ENCODE measurements at regions not wholly inside any gene's neighbourhood (a gene's known extent, or its start where the extent isn't known, plus 50 kb on each side); places are given as distances from the start of the nearest gene placed in this dataset.

DNA sequence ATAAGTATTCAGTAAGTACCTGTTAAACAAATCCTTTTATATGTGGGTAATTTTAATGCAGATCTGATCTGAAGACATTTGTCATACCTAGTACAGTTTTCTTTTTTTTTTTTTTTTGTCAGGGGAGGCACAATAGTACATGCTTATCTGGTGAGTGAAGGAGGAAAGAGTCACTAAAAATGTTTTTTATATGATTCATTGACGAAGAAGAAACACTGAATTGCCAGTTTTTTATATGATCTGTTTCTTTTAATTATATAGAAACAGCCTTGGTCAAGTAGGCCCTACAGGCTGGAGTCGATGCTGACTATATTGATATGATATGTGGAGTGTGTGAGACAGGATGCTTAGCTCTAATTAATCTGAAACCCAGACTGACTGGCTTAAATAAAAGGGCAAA lies 315.2 kb downstream of the PSAT1 start:
- DNase-seq = no peak

DNA sequence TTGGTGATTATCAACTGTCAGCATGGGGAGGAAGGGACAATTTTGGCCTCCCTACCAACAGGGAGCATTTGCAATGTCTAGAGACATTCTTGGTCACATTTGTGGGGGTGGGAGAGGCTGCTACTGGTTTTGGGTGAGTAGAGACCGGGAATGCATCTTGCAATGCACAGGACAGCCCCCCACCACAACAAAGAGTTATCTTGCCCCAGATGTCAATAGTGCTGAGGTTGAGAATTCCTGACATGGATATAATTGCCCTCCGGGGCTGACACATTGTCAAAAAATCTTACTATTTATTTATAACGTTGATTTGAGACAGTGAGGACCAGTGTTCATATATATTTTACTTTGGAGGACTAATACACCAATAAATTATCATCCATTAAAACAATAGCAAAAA lies 316.1 kb downstream of the PSAT1 start:
- DNase-seq = no peak

DNA sequence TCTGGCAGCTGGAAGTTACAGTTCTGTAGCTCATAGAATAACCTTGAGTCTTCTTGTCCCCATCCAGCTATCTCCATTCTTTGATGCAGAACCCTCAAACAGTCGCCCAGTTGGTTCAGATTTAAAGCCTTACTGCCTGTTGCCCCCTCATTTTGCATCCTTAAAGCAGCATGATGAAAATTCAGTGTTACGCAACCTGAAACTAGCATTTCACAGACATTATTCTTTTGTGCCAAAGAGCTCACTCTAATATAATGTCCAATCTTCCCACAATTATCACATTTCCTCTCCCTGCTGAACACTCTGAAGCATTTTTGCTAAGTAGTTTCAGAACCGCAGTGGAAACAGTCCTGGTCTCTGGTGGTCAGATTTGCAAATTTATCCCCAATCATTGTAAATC lies 318.0 kb downstream of the PSAT1 start:
- DNase-seq = no peak

DNA sequence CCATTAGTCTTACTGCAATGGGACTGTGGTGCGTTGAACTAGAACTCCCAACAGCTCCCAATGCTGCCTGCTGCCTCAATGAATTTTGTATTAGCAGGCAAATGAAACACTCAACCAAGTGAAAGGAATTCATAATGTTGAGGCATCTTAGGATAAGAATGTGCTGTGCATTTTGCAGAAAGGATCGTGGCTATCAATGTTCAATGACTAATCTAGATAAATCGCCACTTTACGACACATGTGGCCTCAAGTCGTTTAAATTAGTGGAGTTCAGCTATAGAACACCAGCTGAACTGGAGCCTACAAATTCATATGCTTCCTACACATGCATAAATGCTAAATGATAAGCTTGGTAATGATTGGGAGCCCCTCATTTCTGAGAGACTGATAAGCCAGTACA lies 318.4 kb downstream of the PSAT1 start:
- no peak for DNase-seq

DNA sequence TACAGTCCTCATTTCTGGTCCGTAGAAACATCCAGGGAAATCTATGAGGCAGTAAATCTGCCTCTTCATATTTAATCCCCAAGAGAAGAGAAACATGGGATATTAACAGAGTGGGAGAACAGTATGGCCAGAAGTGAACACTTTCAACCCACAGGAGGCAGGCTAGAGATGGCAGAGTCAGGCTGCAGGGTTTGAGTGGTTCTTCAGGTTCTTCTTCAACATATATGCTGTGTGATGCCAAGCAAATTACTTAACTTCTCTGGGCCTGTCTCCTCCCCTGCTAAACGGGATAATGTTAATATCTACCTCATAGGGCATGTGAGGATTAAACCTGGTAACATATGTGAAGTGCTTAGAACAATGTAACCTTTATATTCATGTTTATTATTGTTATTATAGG lies 321.8 kb downstream of the PSAT1 start:
- DNase-seq = no peak

DNA sequence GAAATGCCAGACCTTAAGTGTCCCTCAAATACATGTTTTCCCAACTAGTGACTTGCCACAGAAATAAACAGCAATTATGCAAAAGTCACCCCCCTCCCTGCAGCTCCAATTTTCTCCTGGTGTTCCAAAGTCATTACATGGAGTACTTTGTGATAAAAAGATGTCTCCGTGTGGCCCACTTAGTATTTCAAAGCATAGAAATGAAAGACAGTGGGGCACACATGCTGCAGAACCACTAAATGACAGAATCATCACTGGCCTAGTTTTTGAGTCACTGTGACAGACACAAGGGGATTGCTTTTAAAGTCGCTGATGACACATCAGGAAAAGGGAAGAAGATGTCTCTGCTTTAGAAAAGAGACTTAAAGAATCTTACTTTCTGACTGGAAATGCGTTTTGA lies 323.4 kb downstream of the PSAT1 start:
- DNase-seq = no peak

DNA sequence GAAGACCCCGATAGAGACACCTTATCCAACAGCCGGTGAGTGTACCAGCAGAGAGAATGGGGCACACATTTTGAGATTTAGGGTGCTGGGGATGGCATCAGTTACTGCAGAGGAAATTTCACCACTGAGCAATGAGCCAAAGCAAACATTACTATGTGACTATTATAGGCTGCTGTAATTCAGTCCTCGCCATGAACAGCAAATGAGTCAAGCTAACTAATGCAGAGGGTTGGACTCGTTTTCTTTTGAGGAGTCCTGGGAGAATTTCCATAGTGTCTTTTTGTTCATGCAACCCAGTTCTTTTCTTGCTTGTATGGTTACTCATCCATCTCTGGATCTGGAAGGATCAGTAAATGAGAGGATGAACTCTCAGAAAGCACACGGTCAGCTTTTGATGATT lies 323.8 kb downstream of the PSAT1 start:
- no peak for DNase-seq

DNA sequence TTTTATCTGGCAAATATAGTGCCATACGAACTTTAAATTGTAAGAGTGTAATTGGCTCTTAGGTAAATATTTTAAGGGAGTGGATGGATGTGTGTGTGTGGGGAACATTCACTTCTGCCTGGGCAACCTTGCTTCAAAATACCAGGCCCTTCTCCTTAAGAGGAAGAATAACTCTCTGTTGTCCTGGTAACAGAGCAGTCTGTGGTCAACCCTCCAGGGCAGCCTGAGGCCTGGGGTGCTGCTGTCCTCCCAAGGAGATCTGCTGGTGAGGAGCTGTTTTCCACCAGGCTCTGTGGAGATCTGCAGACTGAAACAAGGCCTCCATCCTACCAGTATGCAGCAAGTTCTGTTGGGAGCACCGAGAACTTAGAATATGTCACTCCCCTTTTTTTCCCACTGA lies 325.2 kb downstream of the PSAT1 start:
- DNase-seq = no peak

DNA sequence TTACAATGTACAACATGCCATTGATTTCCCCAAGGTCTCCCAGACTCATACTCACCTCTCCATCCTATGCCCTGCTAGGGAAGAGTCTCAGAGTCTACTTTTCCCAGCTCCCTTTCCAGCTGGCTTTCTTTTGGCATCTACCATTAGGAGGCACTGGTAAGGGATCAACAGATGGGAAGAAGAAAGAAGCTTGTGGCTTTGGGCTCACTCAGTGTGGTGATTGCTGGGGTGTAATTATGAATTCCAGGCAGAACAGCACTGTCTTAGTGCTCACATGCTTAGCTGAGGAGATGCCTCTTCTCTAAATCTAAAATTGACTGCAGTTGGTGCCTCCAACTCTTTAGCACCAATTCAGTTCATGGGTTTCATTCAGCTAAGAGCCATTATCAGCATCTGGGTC lies 330.0 kb downstream of the PSAT1 start:
- DNase-seq = no peak

DNA sequence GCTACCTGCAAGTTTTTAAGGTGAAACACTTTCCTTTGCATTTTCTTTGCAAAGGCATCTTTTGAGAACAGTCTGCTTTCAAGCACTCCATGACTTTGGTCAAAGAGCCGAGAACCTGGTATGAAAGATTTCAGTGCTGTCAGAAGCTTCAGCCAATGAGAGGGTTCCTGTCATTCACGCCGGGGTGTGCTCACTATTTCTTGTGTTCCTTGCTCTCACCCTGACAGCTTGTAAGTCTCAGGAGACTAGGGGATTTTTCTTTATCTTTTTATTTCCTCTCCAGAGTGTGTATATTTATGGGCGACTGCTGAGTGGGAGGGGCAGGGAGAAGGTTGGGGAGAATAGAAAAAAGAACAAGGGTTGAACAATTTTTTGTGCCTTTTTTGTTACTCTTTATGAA lies 334.0 kb downstream of the PSAT1 start:
- DNase-seq = no peak

DNA sequence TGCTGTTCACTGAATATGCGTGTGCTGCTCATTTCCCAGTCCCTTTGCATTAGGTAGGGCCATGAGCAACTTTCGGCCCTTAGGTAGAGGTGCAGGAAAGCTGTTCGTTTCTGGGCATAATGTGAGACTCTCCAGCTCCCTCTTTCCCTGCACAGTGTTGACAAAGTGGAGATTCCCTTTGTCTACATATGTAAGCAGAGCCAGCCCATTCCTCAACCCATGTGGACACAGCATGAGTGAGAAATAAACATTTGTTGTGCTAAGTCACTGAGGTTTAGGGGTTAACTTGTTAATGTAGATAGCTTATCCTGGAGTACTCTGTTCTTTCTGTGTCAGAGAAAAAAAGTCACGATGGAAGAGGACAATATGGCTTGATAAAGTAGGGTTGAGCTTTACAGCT lies 343.8 kb downstream of the PSAT1 start:
- DNase-seq = no peak

DNA sequence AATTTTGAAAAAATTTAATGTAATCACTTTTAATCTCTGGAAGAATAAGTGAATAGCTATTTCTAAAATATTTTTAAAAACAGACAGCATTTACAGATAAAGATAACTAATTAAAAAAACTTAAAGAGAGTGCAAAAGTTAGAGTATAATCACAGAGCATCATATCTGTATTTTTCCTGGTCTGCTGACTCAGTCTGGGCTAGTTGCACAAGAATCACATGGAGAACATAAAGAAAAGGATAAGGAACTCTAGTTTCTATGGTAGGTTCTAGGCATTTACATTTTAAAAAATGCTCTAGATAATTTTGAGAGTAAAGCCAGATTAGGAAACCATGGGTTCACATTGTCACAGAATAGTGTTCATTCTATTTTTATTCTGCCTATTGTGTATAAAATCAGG lies 347.4 kb downstream of the PSAT1 start:
- DNase-seq = no peak

DNA sequence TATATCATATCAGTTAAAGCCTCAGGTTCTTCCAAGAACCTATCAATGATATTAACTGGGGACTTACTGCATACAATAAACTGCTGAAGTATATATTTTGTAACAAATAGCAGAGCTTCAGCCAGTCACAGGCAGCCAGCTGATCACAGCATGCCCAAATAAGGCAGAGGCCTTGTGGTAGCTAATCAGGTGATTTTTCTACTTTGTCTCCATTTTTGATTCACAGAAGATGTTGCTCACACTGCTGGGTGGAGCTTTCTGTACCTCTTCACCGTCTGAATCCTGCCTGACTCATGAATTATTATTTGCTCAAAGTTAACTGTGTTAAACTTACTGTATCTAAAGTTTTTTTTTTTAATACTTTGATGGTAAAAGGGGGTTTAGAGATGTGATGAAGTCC lies 357.4 kb downstream of the PSAT1 start:
- DNase-seq = no peak

DNA sequence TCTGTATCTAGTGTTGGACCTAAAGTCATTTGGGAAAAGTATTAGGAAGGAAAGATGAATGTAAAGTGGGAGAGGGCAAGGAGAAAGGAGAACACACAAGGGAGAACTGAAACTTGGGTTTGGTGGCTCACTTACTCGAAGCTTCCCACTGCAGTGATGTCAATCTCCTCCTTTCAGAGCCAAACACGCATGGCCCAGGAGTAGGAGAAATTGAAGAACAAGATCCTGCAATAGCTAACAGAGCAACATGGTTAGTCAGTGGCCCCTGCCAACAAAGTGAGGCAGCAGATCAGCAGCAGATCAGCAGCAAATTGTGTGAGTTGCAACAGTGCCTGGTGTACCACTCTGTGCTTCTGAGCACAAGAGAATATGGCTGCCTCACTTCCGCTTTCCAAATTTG lies 366.4 kb downstream of the PSAT1 start:
- no peak for DNase-seq

DNA sequence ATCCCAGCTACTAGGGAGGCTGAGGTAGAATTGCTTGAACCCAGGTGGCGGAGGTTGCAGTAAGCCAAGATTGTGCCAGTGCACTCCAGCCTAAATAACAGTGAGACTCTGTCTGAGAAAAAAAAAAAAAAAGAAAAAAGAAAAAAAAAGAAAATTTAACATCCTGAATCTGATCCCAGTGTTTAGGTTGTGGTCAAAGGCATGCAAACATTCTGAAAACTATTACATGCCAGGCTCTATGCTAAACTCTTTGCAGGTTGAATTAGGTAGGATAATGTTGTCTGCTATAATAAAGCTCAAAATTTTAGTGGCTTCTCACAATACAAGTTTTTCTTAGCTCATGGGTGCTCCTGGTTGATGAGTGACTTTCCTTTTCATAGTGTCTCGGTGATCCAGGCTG lies 367.4 kb downstream of the PSAT1 start:
- DNase-seq = no peak

DNA sequence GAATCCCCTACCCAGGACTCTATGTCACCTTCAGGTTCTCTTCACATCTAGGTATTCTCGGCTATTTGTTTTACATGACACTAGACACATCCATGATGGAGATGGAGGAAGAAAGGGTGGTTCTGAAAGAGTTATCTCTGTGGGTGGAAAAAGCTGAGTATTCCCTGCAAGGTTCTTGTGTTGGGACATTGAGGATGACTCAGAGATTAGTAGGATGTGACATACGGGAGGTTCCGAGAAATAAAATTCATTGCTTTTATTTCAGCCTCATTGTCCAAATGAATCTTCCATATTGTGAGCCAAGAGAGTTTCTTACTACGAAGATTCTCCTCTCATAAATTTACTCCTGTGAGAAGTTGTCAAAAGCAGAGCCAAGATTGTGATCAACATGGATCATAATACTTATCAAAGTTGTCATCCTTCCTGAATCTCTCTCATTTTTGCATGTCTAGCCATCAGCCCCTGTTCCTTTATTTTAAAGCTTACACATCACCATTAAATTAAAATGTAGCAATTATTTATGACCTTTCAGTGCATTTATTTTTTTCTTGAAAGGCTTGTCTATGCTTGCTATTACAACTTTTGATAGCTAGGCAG lies 370.0 kb downstream of the PSAT1 start:
- DNase-seq = no peak

DNA sequence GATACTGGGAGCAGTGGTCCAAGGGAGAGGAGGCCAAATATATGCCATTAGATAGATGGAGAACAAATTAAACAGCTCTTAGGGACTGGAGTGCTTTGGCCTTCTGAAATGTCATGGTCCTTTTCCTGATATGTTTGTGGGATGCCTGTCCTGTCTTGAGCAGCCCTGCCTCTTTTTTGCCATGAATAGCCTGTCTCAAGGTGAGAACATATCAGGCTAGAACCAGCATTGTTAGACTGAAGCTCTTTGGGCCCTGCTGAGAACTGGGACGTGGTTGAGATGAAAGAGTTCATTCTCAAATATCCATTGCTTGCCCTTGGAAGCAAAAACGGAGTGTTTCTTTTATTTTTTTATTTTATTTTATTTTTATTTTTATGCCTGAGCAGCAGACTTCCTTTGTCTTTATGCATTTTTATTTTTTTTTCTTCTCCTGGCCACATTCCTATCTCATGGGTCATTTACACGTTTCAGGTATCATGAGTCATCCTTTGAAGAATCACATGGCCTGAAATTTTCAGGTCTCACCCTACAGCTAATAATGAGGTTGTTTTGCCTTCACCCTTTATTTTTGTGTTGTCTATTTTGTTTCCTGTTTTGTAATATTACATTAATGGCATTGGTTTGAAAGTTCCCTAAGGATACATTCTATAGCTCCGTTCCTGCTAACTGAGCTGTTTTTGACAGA lies 371.4 kb downstream of the PSAT1 start:
- no peak for DNase-seq

DNA sequence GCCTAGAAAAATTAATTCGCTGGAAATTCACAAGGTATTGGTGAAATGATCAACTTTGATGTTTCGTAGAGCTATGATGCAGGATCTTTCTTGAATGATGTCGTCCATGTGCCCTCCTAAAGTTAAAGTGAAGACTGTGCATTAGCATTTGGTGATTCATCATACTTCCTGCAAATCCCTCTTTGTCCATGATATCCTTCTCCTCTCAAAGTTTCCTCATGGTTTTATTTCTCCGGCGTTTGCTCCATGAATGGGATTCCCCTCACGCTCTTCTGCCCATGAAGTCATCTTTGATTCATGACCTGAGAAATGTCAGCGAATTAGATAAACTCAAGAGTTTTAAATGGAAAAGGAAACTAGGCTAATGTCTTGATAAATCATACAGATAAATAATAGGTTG lies 372.7 kb downstream of the PSAT1 start:
- DNase-seq = no peak

DNA sequence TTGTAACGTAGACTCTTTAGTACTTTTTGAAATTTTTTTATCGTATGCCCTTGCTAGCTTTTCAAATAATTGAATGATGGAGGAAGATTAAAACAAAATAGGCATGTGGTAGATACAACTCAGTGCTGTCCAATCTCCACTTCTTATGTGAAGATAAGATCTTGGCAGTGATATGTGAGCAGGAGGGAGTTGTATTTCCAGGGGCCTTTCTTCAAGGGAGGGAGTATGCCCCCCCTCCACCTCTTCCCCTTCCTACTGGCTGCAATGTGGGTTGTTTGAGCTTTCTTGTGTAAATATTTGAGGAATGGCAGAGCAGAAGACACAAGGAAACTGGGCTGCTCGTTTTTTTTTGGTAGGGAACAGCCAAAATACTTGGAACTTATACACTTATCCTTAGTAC lies 374.9 kb downstream of the PSAT1 start:
- no peak for DNase-seq

DNA sequence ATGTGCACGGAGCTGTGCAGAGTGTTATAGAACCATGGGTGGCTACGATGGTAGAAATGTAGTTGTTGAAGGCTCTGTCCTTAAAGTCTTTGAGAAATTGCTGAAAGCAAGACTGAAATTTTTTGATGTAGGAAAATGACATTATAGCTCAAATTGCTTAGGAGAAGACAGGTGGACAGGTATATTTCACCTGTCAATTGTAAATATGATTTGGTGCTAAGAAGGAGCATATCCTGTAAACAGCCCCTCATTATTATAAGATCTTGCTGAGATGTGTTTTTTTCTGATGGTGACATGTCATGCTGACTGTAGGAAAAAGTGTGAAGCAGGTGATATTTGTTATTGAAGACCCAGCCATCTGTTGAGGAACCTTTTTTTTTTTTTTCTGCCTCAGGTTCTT lies 377.9 kb downstream of the PSAT1 start:
- DNase-seq = no peak

DNA sequence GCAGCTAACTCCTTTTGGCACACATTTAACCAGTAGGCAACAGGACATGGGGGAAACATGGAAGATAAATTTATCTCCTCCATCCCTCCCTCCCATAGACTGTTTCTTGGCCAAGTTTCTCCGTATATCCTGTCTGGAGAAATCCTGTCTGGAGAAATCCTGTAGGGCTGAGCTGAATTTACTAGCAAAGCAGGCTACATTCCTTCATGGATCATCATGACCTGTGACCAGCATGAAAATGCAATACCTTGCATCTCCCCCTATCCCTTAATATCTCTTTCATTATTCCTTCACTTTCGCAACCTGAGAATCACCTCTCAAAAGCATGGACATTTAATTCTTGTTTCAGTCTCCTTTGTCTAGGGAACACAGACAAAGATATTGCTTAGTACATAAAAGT lies 379.1 kb downstream of the PSAT1 start:
- DNase-seq = no peak

DNA sequence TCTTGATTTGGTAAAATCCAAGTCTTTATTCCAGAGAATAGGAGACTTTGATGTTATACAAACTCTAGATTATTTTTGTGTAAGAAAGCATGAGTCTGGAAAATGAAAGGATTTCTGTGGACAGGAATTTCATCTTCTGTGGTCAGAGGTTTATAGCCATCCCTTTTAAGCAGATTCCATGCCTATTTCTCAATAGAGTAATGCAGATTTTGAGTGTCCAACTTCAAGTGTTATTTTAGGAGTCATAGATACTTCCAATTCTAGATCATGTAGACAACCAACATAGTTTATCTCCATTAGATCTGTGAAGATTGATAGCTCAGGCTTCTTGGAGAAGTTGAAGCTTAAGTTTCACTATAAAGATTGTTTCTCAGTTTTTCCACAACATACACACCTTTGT lies 379.7 kb downstream of the PSAT1 start:
- no peak for DNase-seq

DNA sequence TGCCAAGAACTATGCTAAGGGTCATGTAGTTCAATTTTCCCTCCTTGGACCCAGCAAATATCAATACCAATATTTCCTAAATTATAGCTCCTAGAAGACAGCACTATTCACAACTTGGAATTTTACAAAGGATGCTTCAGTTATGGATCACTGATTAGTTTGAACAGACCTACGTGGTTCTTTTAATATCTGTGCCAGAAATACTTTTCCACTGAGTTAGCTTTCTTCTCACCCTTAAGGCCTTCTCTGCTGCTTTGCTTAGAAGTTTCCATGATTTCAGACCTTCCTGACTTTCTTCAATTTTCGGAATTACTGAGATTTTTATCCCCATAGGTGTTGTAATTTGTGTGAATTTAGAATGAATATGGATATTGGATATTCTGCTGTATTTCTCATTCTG lies 380.4 kb downstream of the PSAT1 start:
- no peak for DNase-seq

DNA sequence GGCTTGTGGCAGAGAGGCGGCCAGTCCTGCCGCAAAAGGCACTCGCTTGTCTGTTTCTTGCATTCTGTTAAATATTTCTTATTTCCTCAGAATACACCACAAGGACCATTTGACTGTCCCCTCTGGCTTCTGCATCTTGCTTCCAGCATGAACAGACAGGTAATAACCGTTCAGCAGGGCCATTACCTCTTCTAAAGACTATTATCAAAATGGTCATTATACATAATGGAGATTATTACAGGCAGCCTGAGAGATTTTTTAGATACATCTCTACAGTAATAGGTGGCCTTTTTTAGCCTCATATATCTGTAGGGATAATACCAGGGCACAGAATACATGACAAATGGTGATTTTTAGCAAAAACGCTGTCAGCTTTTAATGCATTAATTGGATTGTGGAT lies 382.0 kb downstream of the PSAT1 start:
- DNase-seq = no peak

DNA sequence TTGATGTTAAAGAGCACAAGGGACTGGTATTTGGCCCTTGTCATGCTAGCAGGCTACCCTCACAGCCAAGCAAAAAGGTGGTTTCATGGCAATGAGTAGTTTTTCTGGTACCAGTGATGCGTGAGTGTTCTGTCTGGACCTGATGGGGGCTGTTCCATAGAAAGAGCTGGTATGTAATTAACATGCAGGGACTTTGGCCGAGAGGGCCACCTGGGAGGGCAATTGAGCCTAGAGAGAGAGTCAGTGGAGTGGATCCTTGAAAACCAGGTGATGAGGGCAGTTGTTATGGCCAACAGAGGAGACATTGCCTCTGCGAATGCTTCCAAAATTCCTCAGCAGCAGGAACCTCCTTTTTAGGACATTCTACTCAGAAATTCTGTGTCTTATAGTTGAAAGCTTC lies 383.3 kb downstream of the PSAT1 start:
- DNase-seq = no peak

DNA sequence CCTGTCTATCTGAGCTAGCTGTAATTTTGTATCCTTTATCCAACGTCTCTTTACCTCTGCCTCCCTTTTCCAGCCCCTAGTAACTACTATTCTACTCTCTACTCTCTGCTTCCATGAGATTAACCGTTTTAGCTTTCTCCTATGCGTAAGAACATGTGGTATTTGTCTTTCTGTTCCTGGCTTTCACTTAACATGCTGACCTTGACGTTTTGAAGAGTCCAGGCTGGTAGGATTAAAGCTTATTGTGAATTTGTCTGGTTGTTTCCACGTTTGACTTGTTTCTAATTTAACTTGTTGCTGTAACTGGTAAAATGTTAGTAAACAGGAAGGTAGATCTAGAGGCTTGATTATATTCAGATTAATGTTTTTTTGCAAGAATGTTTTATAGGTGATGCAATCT lies 385.3 kb downstream of the PSAT1 start:
- DNase-seq = no peak
